ENCODE measurements at regions not wholly inside any gene's neighbourhood (a gene's known extent, or its start where the extent isn't known, plus 50 kb on each side); places are given as distances from the start of the nearest gene placed in this dataset.

GRCh38 chr5:8693341-8693844 is 824.4 kb downstream of the MTRR start:
- dilution Hi-C loops (cut with MboI; ENCODE audit: extremely low pct_ligation_motif_present, low sequenced_read_pairs): no loop called here
- no peaks in the 10 kb centered on the region for H3K9me1 ChIP-seq (ENCODE audit: control insufficient read depth, extremely low read depth, insufficient read depth, low read length)
- no peaks in the 10 kb centered on the region for H3K4me1 ChIP-seq (ENCODE audit: control insufficient read depth, extremely low read depth, insufficient read depth, low read length)
- no peak overlapping the region for H3K4me2 ChIP-seq (ENCODE audit: control insufficient read depth, extremely low read depth, insufficient read depth, low read depth, low read length)
- H3K27me3 ChIP-seq (ENCODE audit: control insufficient read depth, extremely low read depth, insufficient read depth, low read length): no peaks in the 10 kb centered on the region
- H2AFZ ChIP-seq (ENCODE audit: control insufficient read depth, low read length): no peak overlapping the region
- H3K79me2 ChIP-seq (ENCODE audit: control insufficient read depth, insufficient read depth, low read length): no peaks in the 10 kb centered on the region
- no peaks in the 10 kb centered on the region for H3K36me3 ChIP-seq (ENCODE audit: control insufficient read depth in 2 of 2, extremely low read depth in 1 of 2, insufficient read depth in 2 of 2, low read length in 2 of 2)
- no peak for TF ChIP-seq CTCF (optimal IDR thresholded peaks at IDR 0.05 in 1 of 3, IDR thresholded peaks at IDR 0.05 in 1 of 3, conservative IDR thresholded peaks at IDR 0.05 in 1 of 3; ENCODE audit: extremely low read depth in 1 of 3, insufficient read depth in 2 of 3, low read length in 3 of 3)
- no peak for TF ChIP-seq EZH2 (IDR thresholded peaks at IDR 0.05; ENCODE audit: low read length)
- no peaks in the 10 kb centered on the region for H3K9me3 ChIP-seq (ENCODE audit: control insufficient read depth, low read depth, low read length)
- FAIRE-seq (no peak), DNase-seq (ENCODE audit: low read depth, low spot score) (no peak)
- no peak overlapping the region for H3K4me3 ChIP-seq (ENCODE audit: control insufficient read depth in 2 of 3, extremely low read depth in 1 of 3, insufficient read depth in 2 of 3, low read depth in 1 of 3, low read length in 3 of 3)
- H3K9ac ChIP-seq (ENCODE audit: control insufficient read depth, extremely low read depth, insufficient read depth, low read length): no peak overlapping the region
- no peak overlapping the region for H3K27ac ChIP-seq (ENCODE audit: control insufficient read depth, insufficient read depth, low read length)
- H4K20me1 ChIP-seq (ENCODE audit: control insufficient read depth, extremely low read depth, insufficient read depth, low read length): no peaks in the 10 kb centered on the region

GRCh38 chr5:8694545-8694944 is 825.6 kb downstream of the MTRR start:
- FAIRE-seq: no peak

More at GRCh38 chr5:8694545-8694944, 825.6 kb downstream of the MTRR start:
- Histone ChIP-seq H3K4me3 (ENCODE audit: control insufficient read depth in 2 of 3, extremely low read depth in 1 of 3, insufficient read depth in 2 of 3, low read depth in 1 of 3, low read length in 3 of 3) (no peak overlapping the region), H3K9me3 (ENCODE audit: control insufficient read depth, low read depth, low read length) (no peaks in the 10 kb centered on the region), H3K9me1 (ENCODE audit: control insufficient read depth, extremely low read depth, insufficient read depth, low read length) (no peaks in the 10 kb centered on the region), H3K4me1 (ENCODE audit: control insufficient read depth, extremely low read depth, insufficient read depth, low read length) (no peaks in the 10 kb centered on the region), H4K20me1 (ENCODE audit: control insufficient read depth, extremely low read depth, insufficient read depth, low read length) (no peaks in the 10 kb centered on the region), H3K9ac (ENCODE audit: control insufficient read depth, extremely low read depth, insufficient read depth, low read length) (no peak overlapping the region), H3K4me2 (ENCODE audit: control insufficient read depth, extremely low read depth, insufficient read depth, low read depth, low read length) (no peak overlapping the region), H3K27ac (ENCODE audit: control insufficient read depth, insufficient read depth, low read length) (no peak overlapping the region), H3K36me3 (ENCODE audit: control insufficient read depth in 2 of 2, extremely low read depth in 1 of 2, insufficient read depth in 2 of 2, low read length in 2 of 2) (no peaks in the 10 kb centered on the region), H3K79me2 (ENCODE audit: control insufficient read depth, insufficient read depth, low read length) (no peaks in the 10 kb centered on the region), H3K27me3 (ENCODE audit: control insufficient read depth, extremely low read depth, insufficient read depth, low read length) (no peaks in the 10 kb centered on the region), H2AFZ (ENCODE audit: control insufficient read depth, low read length) (no peak overlapping the region)
- dilution Hi-C loops (cut with MboI; ENCODE audit: extremely low pct_ligation_motif_present, low sequenced_read_pairs): no loop called here
- TF ChIP-seq CTCF (optimal IDR thresholded peaks at IDR 0.05 in 1 of 3, IDR thresholded peaks at IDR 0.05 in 1 of 3, conservative IDR thresholded peaks at IDR 0.05 in 1 of 3; ENCODE audit: extremely low read depth in 1 of 3, insufficient read depth in 2 of 3, low read length in 3 of 3) (no peak), EZH2 (IDR thresholded peaks at IDR 0.05; ENCODE audit: low read length) (no peak)
- DNase-seq (ENCODE audit: low read depth, low spot score): no peak

Data from keratinocyte (primary cell).